IPS DF 4.7 (cell line): ENCODE measurements at regions not wholly inside any gene's neighbourhood (a gene's known extent, or its start where the extent isn't known, plus 50 kb on each side); places are given as distances from the start of the nearest gene placed in this dataset.

ENCODE experiments used
- DNase-seq: peaks from one replicate; pipeline ENCODE4 v3.0.0-alpha.2; 2013; ENCODE audit warnings: low spot score; ENCODE audit errors: extremely low read depth

- no peak for DNase-seq
These were observed 238.1 kb upstream of the STS start for GRCh38 chrX:6909396-6909795.

GRCh38 chrX:6906608-6907007 is 240.9 kb upstream of the STS start:
- DNase-seq = no peak

- DNase-seq = no peak
These were observed 243.4 kb upstream of the STS start for GRCh38 chrX:6904156-6904555.

GRCh38 chrX:6898371-6898770 is 249.1 kb upstream of the STS start:
- no peak for DNase-seq

DNA sequence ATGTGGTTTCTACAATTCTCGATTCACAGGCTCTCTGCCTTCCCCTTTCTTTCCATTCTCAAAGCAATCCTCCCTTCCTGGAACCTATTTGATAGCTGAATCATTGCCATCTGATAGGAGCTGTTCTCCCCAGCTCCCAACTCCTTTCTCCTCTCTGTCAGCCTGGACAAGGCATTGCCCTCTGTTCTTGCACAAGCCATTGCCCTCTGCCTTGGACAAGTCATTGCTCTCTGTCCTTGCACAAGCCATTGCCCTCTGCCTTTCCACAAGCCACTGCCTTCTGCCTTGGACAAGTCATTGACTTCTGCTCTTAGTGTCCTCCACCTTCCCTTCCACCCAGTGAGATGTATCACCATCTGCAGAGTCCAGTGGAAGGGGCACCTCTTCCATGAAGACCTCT is 256.1 kb upstream of the STS start:
- no peak for DNase-seq

DNA sequence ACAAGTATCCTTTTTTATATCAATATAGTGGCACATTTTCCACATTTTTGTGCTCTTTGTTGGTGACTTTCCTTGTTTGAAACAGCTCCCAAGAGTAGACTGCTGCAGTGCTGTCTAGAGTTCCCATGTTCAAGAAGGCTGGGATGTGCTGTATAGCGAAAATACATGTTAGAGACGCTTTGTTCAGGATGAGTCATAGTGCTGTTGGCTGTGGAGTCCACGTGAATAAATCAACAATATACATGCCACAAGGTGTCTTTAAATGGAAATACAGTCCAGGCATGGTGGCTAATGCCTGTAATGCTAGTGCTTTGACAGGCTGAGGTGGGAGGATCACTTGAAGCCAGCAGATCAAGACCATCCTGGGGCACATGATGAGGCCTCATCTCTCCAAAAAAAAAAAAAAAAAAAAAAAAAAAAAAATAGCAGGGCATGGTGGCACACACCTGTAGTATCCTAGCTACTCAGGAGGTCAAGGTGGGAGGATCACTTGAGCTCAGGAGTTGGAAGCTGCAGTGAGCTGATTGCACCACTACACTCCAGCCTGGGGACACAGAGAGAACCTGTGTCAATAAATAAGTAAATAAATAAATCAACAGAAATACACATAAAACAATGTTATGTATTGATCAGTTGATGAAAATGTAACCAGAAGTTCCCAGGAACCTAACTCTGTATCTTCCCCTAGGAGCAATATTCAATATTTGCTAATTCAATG is 256.8 kb upstream of the STS start:
- DNase-seq = no peak

GRCh38 chrX:6885909-6886308 is 261.6 kb upstream of the STS start:
- no peak for DNase-seq

DNA sequence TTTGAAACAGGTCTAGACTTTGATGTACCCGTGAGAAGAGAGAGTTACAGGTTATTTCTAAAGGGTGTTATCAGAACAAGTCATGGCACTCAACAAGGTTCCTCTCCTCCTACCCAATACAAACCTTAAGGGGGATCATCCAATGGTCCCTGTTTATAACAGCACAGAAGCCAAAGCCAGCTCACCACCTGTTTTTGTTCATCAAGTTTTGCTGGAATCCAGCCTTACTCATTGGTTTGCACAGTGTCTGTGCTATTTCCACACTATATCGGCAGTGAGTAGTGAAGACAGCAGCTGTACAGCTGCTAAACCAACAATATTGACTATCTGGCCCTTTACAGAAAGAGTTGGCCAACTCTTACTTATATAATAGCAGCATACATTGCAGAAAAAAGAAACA is 262.1 kb upstream of the STS start:
- DNase-seq = no peak

DNA sequence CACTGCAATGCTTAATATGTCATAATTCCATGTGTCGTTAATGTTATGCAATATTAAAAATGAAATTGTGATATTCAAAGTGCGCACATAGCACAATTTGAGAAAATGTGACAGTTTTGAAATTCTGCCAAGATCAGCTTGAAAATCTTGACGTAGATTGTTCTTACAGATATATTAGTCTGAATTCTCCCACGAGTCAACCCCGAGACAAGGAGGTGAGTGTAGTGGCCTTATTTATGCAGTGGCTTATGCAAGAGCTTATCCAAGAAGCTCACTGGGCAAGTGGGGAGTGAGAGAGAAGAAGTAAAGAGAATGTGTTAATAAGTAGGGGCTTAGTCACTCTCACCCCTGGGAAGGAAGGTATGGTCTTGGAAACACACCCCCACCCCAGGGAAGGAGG is 286.1 kb upstream of the STS start:
- DNase-seq = no peak

DNA sequence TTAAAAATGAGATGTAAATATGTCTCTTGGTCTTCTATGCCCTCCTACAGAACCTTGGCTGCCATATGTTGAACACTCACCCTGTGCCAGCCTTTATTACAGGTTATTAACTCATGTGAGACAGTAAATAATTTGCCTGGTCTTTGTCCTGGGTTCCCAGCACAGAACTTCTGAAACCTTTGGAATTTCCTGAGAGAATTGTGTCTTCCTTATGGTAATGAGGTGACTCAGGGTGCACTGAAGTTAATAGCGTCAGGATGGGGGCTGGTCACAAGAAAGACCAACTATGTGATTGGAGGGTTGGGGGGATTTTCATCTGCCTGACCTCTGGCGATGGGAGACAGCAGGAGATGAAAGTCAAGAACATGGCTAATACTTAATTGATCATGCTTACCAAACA is 289.8 kb upstream of the STS start:
- DNase-seq = no peak

DNA sequence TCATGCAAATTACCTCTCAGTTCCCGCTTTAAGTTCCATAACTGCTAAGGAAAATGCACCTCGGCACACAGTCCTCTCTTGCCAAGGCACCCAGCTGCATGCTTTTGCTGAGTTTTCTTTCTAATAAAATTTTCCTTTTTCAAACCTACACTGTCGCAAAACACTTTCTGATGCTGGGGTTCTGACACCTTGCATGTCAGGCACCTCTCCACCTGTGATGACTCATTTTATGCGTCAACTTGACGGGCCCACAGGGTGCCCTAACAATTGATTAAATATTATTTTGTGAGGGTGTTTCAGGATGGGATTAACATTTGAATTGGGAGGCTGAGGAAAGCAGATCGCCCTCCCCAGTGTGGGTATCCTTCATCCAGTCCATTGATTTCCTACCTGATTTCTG is 291.0 kb upstream of the STS start:
- no peak for DNase-seq

DNA sequence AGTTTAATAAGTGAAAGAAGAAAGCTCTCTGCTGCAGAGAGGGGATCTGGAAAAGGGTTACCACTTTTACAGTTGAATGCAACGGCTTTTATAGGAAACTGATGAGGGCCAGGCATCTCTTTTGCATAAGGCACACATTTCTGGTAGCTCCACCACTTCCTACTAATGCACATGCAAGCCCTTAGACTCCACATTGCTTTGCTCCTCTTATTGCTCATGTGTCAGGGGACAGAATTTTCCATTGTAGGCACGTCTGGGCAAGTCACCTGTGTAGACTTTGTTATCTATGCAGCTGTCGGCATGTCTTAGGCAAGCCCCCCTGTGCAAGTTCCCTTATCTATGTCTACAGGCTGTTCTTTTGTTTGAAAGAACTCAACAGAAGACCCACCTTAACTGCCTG is 294.6 kb upstream of the STS start:
- DNase-seq = no peak

- DNase-seq = no peak
These were observed 295.4 kb upstream of the STS start for GRCh38 chrX:6852121-6852520.

GRCh38 chrX:6851140-6851539 is 296.4 kb upstream of the STS start:
- DNase-seq = no peak

- DNase-seq = no peak
These were observed 297.6 kb upstream of the STS start for GRCh38 chrX:6849716-6850414.

GRCh38 chrX:6832619-6833018 is 297.7 kb upstream of the VCX3A start:
- DNase-seq = no peak

- no peak for DNase-seq
These were observed 291.9 kb upstream of the VCX3A start for GRCh38 chrX:6826856-6827255.

- DNase-seq = no peak
These were observed 286.8 kb upstream of the VCX3A start for GRCh38 chrX:6821730-6822129.

GRCh38 chrX:6813836-6814370 is 279.0 kb upstream of the VCX3A start:
- no peak for DNase-seq

- no peak for DNase-seq
These were observed 277.2 kb upstream of the VCX3A start for GRCh38 chrX:6812087-6812486.

GRCh38 chrX:6810776-6811175 is 275.9 kb upstream of the VCX3A start:
- DNase-seq = no peak

DNA sequence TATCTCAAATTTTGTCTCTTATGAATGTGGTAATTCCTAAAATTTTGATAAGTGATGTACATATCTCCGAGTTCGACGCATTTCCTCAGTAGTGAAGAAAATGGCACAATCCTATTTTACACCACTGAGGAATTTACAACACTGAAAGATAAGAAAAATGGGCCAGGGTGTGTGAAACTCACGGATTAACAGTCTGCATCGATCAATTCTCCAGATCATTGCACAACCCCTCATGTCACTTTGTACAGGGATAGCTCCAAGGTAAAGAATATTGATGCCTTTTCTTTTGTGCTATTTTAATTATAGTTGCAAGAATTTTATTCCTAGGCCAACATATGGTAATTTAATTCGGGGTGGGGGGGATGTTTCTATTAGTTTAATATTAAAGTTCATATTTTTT is 268.7 kb upstream of the VCX3A start:
- DNase-seq = no peak

DNA sequence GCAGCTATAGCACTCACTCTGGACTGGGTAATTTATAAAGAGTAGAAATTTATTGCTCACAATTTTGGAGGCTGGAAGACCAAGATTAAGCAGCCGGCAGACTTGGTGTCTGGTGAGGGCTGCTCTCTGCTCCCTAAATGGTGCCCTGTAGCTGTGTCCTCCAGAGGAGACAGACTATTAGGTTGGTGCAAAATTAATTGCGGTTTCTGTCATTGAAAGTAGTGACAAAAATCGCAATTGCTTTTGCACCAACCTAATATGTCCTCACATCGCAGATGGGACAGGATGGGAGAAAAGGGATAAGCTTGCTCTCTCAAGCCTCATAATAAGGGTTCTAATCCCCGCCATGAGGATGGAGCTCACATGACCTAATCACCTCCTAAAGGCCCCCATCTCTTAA is 258.1 kb upstream of the VCX3A start:
- no peak for DNase-seq
